GM18517 (cell line): ENCODE measurements at regions not wholly inside any gene's neighbourhood (a gene's known extent, or its start where the extent isn't known, plus 50 kb on each side); places are given as distances from the start of the nearest gene placed in this dataset.
A peak's percentile ranks its signal among the peaks of the same experiment; 100 is the strongest.
"Not testable (repeated sequence)": the region's sequence is repeated elsewhere in the genome, so short reads cannot be mapped to it uniquely, and the experiment has no call there.

Experiments
- ATAC-seq: cut with Tn5 transposase; IDR thresholded peaks from one replicate; pipeline ENCODE4 v1.9.1; 2021; ENCODE audit warnings: mild to moderate bottlenecking, moderate library complexity; ENCODE audit not compliant: unreplicated experiment

- no peak for ATAC-seq
Measured at GRCh38 chr5:1654786-1655495, 131.2 kb upstream of the LPCAT1 start.

GRCh38 chr5:1653698-1654651 is 130.2 kb upstream of the LPCAT1 start:
- ATAC-seq, result peak; percentile 58

- ATAC-seq, result peak; percentile 44
Measured at GRCh38 chr5:1652873-1653697, 129.3 kb upstream of the LPCAT1 start.

DNA sequence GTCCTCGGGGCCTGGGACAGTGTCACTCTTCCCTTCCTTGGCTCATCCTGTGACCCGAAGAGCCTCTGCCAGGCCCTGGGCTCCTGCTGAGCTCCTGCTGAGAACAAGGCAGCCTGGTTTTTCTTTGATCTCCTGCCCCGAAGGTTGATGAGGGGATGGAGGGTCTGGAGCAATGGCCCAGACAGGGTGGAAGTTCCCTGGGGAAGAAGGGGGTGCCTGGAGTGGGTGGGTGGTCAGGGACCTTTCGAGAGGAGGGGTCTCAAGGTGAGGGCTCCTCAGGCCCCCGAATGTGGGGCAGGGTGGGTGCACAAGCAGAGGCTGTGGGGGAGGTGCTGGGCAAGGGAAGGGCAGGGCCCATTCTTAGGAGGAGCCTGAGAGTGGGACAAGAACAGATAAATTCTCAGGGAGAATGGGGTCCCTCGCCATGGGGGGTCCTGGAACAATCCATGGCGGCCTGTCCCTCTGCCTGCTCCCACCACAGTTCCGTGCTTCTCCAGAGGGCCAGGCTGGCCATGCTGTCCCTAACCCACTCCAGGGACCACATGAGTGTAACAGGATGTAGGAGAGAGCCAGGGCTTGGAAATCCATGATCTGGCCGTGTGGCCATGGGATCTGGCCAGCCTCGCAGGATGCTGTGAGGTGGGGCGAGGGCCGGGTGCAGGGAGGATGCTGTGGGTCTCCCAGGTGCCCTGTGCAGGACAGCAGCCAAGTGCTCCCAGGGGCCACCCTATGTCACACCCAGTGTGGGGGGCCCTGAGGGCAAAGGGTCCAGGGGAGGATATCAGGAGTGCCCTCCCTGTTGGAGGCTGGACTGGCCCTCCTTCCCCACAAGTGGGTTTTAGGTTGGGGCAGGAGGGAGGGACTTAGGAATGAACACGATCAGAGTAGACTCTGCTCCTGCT is 128.5 kb upstream of the LPCAT1 start:
- no peak for ATAC-seq

- no peak for ATAC-seq
Measured at GRCh38 chr5:1651250-1651649, 127.5 kb upstream of the LPCAT1 start.

- no peak for ATAC-seq
Measured at GRCh38 chr5:1649554-1649953, 125.8 kb upstream of the LPCAT1 start.

GRCh38 chr5:1648806-1649205 is 125.0 kb upstream of the LPCAT1 start:
- no peak for ATAC-seq

- ATAC-seq, result no peak
Measured at GRCh38 chr5:1647580-1647979, 123.8 kb upstream of the LPCAT1 start.

DNA sequence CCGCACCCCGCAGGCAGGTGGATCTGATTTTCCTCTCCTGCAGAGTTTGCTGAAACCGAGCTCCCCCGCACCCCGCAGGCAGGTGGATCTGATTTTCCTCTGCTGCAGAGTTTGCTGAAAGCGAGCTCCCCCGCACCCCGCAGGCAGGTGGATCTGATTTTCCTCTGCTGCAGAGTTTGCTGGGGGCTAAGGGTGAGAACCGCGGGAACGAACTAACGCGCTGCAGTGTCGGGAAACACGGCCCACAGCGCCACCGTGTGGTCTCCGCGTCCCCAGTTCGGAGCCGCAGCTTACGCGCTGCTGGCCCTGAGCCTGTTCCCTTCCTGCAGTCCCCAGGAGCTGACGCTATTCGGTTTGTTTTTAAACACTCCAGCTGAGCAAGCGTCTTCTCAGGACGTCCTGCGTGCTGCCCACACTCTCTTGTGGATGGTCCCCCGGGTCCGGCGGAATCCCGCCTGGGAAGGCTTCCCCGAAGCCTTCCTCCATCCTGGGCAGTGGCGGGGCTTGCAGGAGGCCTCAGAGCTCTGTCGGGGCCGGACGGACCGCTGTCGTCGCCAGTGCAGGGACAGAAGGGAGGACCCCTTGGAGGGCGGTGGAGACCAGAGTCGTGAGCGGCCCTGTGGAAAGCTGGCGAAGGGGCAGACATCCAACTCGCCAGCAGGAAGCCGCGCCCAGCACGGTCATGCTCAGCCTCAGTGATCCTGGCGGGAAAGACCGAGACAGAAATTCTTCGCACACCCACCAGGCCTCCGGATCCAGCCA is 121.2 kb upstream of the LPCAT1 start:
- no peak for ATAC-seq

DNA sequence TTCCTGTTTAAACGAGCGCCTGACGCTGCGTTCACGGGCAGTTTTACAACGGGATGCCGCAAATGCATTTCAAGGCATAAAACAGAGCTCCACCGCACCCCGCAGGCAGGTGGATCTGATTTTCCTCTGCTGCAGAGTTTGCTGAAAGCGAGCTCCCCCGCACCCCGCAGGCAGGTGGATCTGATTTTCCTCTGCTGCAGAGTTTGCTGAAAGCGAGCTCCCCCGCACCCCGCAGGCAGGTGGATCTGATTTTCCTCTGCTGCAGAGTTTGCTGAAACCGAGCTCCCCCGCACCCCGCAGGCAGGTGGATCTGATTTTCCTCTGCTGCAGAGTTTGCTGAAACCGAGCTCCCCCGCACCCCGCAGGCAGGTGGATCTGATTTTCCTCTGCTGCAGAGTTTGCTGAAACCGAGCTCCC is 120.6 kb upstream of the LPCAT1 start:
- not testable (repeated sequence) for ATAC-seq

GRCh38 chr5:1643651-1644392 is 120.1 kb upstream of the LPCAT1 start:
- no peak for ATAC-seq

- ATAC-seq, result no peak
Measured at GRCh38 chr5:1642621-1643061, 118.9 kb upstream of the LPCAT1 start.

GRCh38 chr5:1642221-1642620 is 118.5 kb upstream of the LPCAT1 start:
- ATAC-seq, result no peak

- ATAC-seq, result peak; percentile 88
Measured at GRCh38 chr5:1641560-1642166, 117.9 kb upstream of the LPCAT1 start.

DNA sequence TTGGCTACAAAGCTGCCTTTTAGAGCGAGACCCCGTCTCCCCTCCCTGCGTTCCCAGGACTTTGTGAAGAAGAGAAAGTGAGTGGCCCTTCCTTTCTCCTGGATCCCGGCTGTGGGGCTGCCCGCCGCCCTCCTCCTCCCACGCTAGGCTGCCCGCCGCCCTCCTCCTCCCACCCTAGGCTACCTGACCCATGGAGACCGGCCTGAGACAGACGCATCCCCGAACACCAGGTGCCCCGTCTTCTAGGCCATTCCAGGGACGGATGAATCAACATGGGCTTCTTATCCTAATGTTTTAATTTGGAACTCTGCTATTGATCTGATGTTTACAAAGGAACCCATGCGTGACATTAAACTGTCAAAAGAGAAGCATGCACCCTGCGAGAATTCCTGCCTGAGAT is 117.3 kb upstream of the LPCAT1 start:
- no peak for ATAC-seq

GRCh38 chr5:1640421-1640881 is 116.7 kb upstream of the LPCAT1 start:
- no peak for ATAC-seq

DNA sequence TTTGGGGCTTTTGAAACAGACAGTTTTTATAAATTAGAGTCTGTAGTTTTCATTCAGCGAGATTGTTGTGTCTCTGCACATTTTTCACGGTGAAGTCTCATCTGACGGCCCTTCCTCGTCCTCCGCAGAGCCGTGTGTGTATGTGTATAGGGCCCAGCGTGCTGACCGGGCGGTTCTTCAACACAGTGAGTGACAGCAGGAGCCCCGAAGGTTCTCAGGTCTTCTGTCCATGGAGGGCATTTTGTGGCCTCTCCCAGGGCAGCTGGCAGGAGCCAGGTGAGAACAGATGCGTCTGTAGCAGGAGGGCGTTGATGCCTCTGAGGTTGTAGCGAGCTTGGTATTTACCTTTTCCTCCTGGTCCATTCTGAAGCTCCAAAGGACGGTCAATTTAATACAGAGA is 116.0 kb upstream of the LPCAT1 start:
- no peak for ATAC-seq
